ENCODE measurements at regions not wholly inside any gene's neighbourhood (a gene's known extent, or its start where the extent isn't known, plus 50 kb on each side); places are given as distances from the start of the nearest gene placed in this dataset.

GRCh38 chr13:94921181-94921580 lies 208.8 kb upstream of the SOX21 start:
- H3K27me3 Mint-ChIP-seq (ENCODE audit: low read depth, unreplicated experiment): peaks cover 4% of the 10 kb centered on the region
- DNase-seq (ENCODE audit: low read depth): no peak
- no peak overlapping the region for H3K27ac Mint-ChIP-seq (ENCODE audit: unreplicated experiment)
- peaks cover 4% of the 10 kb centered on the region for H3K4me1 Mint-ChIP-seq (ENCODE audit: low read depth, unreplicated experiment)
- no peak overlapping the region for H3K4me3 ChIP-seq (ENCODE audit: insufficient read depth, low read depth, low read length)
- H2AFZ ChIP-seq (ENCODE audit: low read depth, low read length): no peak overlapping the region
- no peak for TF ChIP-seq CTCF (IDR thresholded peaks at IDR 0.05; ENCODE audit: insufficient read depth, low read depth, low read length)
- TF ChIP-seq EZH2 (IDR thresholded peaks at IDR 0.05; ENCODE audit: insufficient read depth, low read length): no peak
- no peaks in the 10 kb centered on the region for H3K79me2 ChIP-seq (ENCODE audit: insufficient read depth, low read length)
- H3K9me3 ChIP-seq (ENCODE audit: insufficient read depth, low read depth, low read length): no peaks in the 10 kb centered on the region
- no peaks in the 10 kb centered on the region for H4K20me1 ChIP-seq (ENCODE audit: insufficient read depth, low read length)
- no peaks in the 10 kb centered on the region for H3K36me3 Mint-ChIP-seq (ENCODE audit: low read depth, unreplicated experiment)
- no peaks in the 10 kb centered on the region for H3K27me3 ChIP-seq (ENCODE audit: insufficient read depth, low read length)
- FAIRE-seq: no peak
- no peaks in the 10 kb centered on the region for H3K36me3 ChIP-seq (ENCODE audit: insufficient read depth, low read length)
- H3K4me3 Mint-ChIP-seq (ENCODE audit: unreplicated experiment): no peak overlapping the region
- H3K27ac ChIP-seq (ENCODE audit: low read depth, low read length): no peak overlapping the region
- no peaks in the 10 kb centered on the region for H3K9me3 Mint-ChIP-seq (ENCODE audit: unreplicated experiment)
- no peak overlapping the region for H3K9ac ChIP-seq (ENCODE audit: low read length)
- no peaks in the 10 kb centered on the region for H3K4me1 ChIP-seq (ENCODE audit: insufficient read depth, low read length)
- H3K4me2 ChIP-seq (ENCODE audit: low read length): no peak overlapping the region

DNA sequence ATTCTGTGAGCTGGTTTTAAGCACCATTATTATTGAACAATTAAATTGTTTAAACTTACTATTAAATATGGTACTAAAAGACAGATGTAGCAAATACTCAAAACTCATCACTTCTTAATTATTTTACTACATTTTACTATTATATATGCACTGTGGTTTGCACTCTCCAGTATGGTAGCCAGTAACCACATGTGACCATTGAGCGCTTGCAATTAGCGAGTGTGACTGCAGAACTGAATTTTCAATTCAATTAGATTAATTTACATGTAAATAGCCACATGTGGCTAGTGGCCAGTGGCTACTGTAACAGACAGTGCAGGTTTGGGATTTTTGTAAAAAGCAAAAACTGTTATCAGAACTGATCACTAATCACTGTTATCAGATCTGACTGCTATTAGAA lies 208.2 kb upstream of the SOX21 start:
- FAIRE-seq: no peak
- Histone ChIP-seq H3K27me3 (ENCODE audit: insufficient read depth, low read length) (no peaks in the 10 kb centered on the region), H3K4me3 (ENCODE audit: insufficient read depth, low read depth, low read length) (no peak overlapping the region), H3K9ac (ENCODE audit: low read length) (no peak overlapping the region), H3K9me3 (ENCODE audit: insufficient read depth, low read depth, low read length) (no peaks in the 10 kb centered on the region), H3K4me2 (ENCODE audit: low read length) (no peak overlapping the region), H4K20me1 (ENCODE audit: insufficient read depth, low read length) (no peaks in the 10 kb centered on the region), H3K4me1 (ENCODE audit: insufficient read depth, low read length) (no peaks in the 10 kb centered on the region), H2AFZ (ENCODE audit: low read depth, low read length) (no peak overlapping the region), H3K36me3 (ENCODE audit: insufficient read depth, low read length) (no peaks in the 10 kb centered on the region), H3K79me2 (ENCODE audit: insufficient read depth, low read length) (no peaks in the 10 kb centered on the region), H3K27ac (ENCODE audit: low read depth, low read length) (no peak overlapping the region)
- Mint-ChIP-seq H3K27me3 (ENCODE audit: low read depth, unreplicated experiment) (peaks cover 4% of the 10 kb centered on the region), H3K4me1 (ENCODE audit: low read depth, unreplicated experiment) (peaks cover 4% of the 10 kb centered on the region), H3K4me3 (ENCODE audit: unreplicated experiment) (no peak overlapping the region), H3K9me3 (ENCODE audit: unreplicated experiment) (no peaks in the 10 kb centered on the region), H3K36me3 (ENCODE audit: low read depth, unreplicated experiment) (no peaks in the 10 kb centered on the region), H3K27ac (ENCODE audit: unreplicated experiment) (no peak overlapping the region)
- TF ChIP-seq CTCF (IDR thresholded peaks at IDR 0.05; ENCODE audit: insufficient read depth, low read depth, low read length) (no peak), EZH2 (IDR thresholded peaks at IDR 0.05; ENCODE audit: insufficient read depth, low read length) (no peak)
- no peak for DNase-seq (ENCODE audit: low read depth)

GRCh38 chr13:94917824-94918223 lies 205.5 kb upstream of the SOX21 start:
- Histone ChIP-seq H3K4me2 (ENCODE audit: low read length) (no peak overlapping the region), H3K27me3 (ENCODE audit: insufficient read depth, low read length) (no peaks in the 10 kb centered on the region), H3K4me1 (ENCODE audit: insufficient read depth, low read length) (no peaks in the 10 kb centered on the region), H3K4me3 (ENCODE audit: insufficient read depth, low read depth, low read length) (no peak overlapping the region), H3K9me3 (ENCODE audit: insufficient read depth, low read depth, low read length) (no peaks in the 10 kb centered on the region), H3K36me3 (ENCODE audit: insufficient read depth, low read length) (no peaks in the 10 kb centered on the region), H3K79me2 (ENCODE audit: insufficient read depth, low read length) (no peaks in the 10 kb centered on the region), H3K27ac (ENCODE audit: low read depth, low read length) (no peak overlapping the region), H2AFZ (ENCODE audit: low read depth, low read length) (no peak overlapping the region), H3K9ac (ENCODE audit: low read length) (no peak overlapping the region), H4K20me1 (ENCODE audit: insufficient read depth, low read length) (no peaks in the 10 kb centered on the region)
- Mint-ChIP-seq H3K4me1 (ENCODE audit: low read depth, unreplicated experiment) (peaks cover 4% of the 10 kb centered on the region), H3K4me3 (ENCODE audit: unreplicated experiment) (no peak overlapping the region), H3K27me3 (ENCODE audit: low read depth, unreplicated experiment) (no peaks in the 10 kb centered on the region), H3K9me3 (ENCODE audit: unreplicated experiment) (no peaks in the 10 kb centered on the region), H3K36me3 (ENCODE audit: low read depth, unreplicated experiment) (no peaks in the 10 kb centered on the region), H3K27ac (ENCODE audit: unreplicated experiment) (no peak overlapping the region)
- no peak for FAIRE-seq
- DNase-seq (ENCODE audit: low read depth): no peak
- TF ChIP-seq CTCF (IDR thresholded peaks at IDR 0.05; ENCODE audit: insufficient read depth, low read depth, low read length) (no peak), EZH2 (IDR thresholded peaks at IDR 0.05; ENCODE audit: insufficient read depth, low read length) (no peak)
